ENCODE measurements at regions not wholly inside any gene's neighbourhood (a gene's known extent, or its start where the extent isn't known, plus 50 kb on each side); places are given as distances from the start of the nearest gene placed in this dataset.

- H2BK5ac ChIP-seq (ENCODE audit: low read depth, low read length, poor library complexity, severe bottlenecking) = no peak overlapping the region
- H3K9ac ChIP-seq (ENCODE audit: low read depth, low read length) = no peak overlapping the region
- TF ChIP-seq NFE2L2 (IDR thresholded peaks at IDR 0.05; ENCODE audit: low read depth, low read length) (no peak), CTCF (conservative IDR thresholded peaks at IDR 0.05; ENCODE audit: low read depth, low read length) (no peak), POLR2A (IDR thresholded peaks at IDR 0.05; ENCODE audit: low read depth, low read length) (no peak), USF2 (IDR thresholded peaks at IDR 0.05; ENCODE audit: low read depth, low read length) (no peak), MAFK (IDR thresholded peaks at IDR 0.05; ENCODE audit: low read depth, low read length) (no peak), ELK1 (IDR thresholded peaks at IDR 0.05; ENCODE audit: borderline replicate concordance, low read depth, low read length) (no peak), FOS (IDR thresholded peaks at IDR 0.05; ENCODE audit: low read depth, low read length) (no peak), SMC3 (IDR thresholded peaks at IDR 0.05; ENCODE audit: low read depth, low read length) (no peak), CHD1 (IDR thresholded peaks at IDR 0.05; ENCODE audit: low read depth, low read length) (no peak), RFX5 (IDR thresholded peaks at IDR 0.05; ENCODE audit: low read depth, low read length) (no peak), MAZ (IDR thresholded peaks at IDR 0.05; ENCODE audit: borderline replicate concordance, low read depth, low read length) (no peak), BHLHE40 (IDR thresholded peaks at IDR 0.05; ENCODE audit: low read depth, low read length) (no peak), CEBPB (IDR thresholded peaks at IDR 0.05; ENCODE audit: low read depth, low read length) (no peak), MXI1 (IDR thresholded peaks at IDR 0.05; ENCODE audit: borderline replicate concordance, low read depth, low read length) (no peak), RAD21 (IDR thresholded peaks at IDR 0.05; ENCODE audit: low read length) (no peak), RCOR1 (IDR thresholded peaks at IDR 0.05; ENCODE audit: insufficient replicate concordance, low read length) (no peak)
- H3K79me1 ChIP-seq (ENCODE audit: low read depth in 1 of 2, low read length in 2 of 2) = no peaks in the 10 kb centered on the region
- intact Hi-C loops (cut with micrococcal nuclease) (no loop called here), in situ Hi-C loops (cut with MboI; ENCODE audit: low sequenced_read_pairs) (no loop called here), dilution Hi-C loops (cut with HindIII; ENCODE audit: low sequenced_read_pairs, unreplicated experiment) (no loop called here)
- no peak overlapping the region for H4K91ac ChIP-seq (ENCODE audit: insufficient read depth, low read depth, low read length)
- H4K5ac ChIP-seq (ENCODE audit: low read depth, low read length) = no peak overlapping the region
- H4K8ac ChIP-seq (ENCODE audit: low read depth in 2 of 2, low read length in 2 of 2) = no peak overlapping the region
- POLR2A ChIA-PET (ENCODE audit: unreplicated experiment) = no interaction called here
- H3K18ac ChIP-seq (ENCODE audit: low read depth, low read length) = no peak overlapping the region
- H3K4me1 ChIP-seq (ENCODE audit: control insufficient read depth, insufficient read depth, low read length) = no peaks in the 10 kb centered on the region
- no peak overlapping the region for H2AFZ ChIP-seq (replicated peaks; ENCODE audit: low read length, poor library complexity)
- H3K4ac ChIP-seq (ENCODE audit: low read depth, low read length) = no peak overlapping the region
- H4K20me1 ChIP-seq (ENCODE audit: insufficient read depth, low read length) = no peaks in the 10 kb centered on the region
- H3K27me3 ChIP-seq (ENCODE audit: control insufficient read depth, insufficient read depth, low read length) = no peaks in the 10 kb centered on the region
- H3K27ac ChIP-seq (ENCODE audit: insufficient read depth, low read length) = no peak overlapping the region
- no TSS peak for BruUV-seq (replicated peaks)
- H2BK15ac ChIP-seq (ENCODE audit: low read depth, low read length) = no peak overlapping the region
- no peak overlapping the region for H2BK20ac ChIP-seq (ENCODE audit: low read depth, low read length)
- H3K4me3 ChIP-seq (ENCODE audit: insufficient read depth, low read depth, low read length) = no peak overlapping the region
- no CpG with 5 or more reads among the region's 1 CpG for WGBS, 2 experiments (ENCODE audit: extremely low coverage in 2 of 2, insufficient read length in 1 of 2)
- H3K23ac ChIP-seq (ENCODE audit: low read depth, low read length) = no peak overlapping the region
- H2AK9ac ChIP-seq (replicated peaks; ENCODE audit: low read depth, low read length, poor library complexity) = no peak overlapping the region
- CTCF ChIA-PET = no interaction called here
- no peak for DNase-seq
- no peak for ATAC-seq (ENCODE audit: low read depth)
- no peak overlapping the region for H2AK5ac ChIP-seq (ENCODE audit: low read depth, low read length)
- peaks cover 2% of the 10 kb centered on the region; the same call in 1 of the 2 replicates for H3K9me3 ChIP-seq (ENCODE audit: control insufficient read depth, insufficient read depth, low read length)
- no peak overlapping the region for H2BK120ac ChIP-seq (ENCODE audit: low read depth, low read length)
- H3K36me3 ChIP-seq (ENCODE audit: control insufficient read depth, insufficient read depth, low read length) = no peaks in the 10 kb centered on the region
- no peak overlapping the region for H3K4me2 ChIP-seq (ENCODE audit: low read depth, low read length)
- no peak overlapping the region for H3K56ac ChIP-seq (ENCODE audit: extremely low read depth, insufficient read depth, low read length)
- H3K14ac ChIP-seq (replicated peaks; ENCODE audit: low read depth, low read length) = no peak overlapping the region
- H3K9me1 ChIP-seq (ENCODE audit: insufficient read depth, low read length) = no peaks in the 10 kb centered on the region
These were observed 1459.5 kb upstream of the SPRY2 start for GRCh38 chr13:81800433-81800832.

All from IMR-90 (cell line).